H1 (cell line): ENCODE measurements at regions not wholly inside any gene's neighbourhood (a gene's known extent, or its start where the extent isn't known, plus 50 kb on each side); places are given as distances from the start of the nearest gene placed in this dataset.

Source experiments
- ATF2 ChIP-seq: IDR thresholded peaks from 2 replicates; pipeline ENCODE4 v1.6.1; 2012; ENCODE audit warnings: low read length, inconsistent platforms
- KDM1A ChIP-seq: fragments of 200-600, 300-600 bp; sonication (generic); IDR thresholded peaks from 2 replicates; pipeline ENCODE4 v1.7.1; 2016; ENCODE audit warnings: mild to moderate bottlenecking, low read length, borderline replicate concordance
- RAD21 ChIP-seq, 2 experiments: IDR thresholded peaks in 1 of 2; conservative IDR thresholded peaks in 1 of 2; 2 replicates each; pipeline ENCODE4 v1.6.1; 2011; ENCODE audit warnings: low read depth in 2 of 2, low read length in 2 of 2, improper control_type of control experiment in 1 of 2, inconsistent platforms in 1 of 2, mild to moderate bottlenecking in 1 of 2, moderate library complexity in 1 of 2
- RNF2 ChIP-seq: fragments of 200-900, 300-1000 bp; sonication (generic); IDR thresholded peaks from 2 replicates; pipeline ENCODE4 v1.7.1; 2016; ENCODE audit warnings: borderline replicate concordance, low read depth, mild to moderate bottlenecking, antibody characterized with exemption, low read length; ENCODE audit not compliant: poor library complexity, severe bottlenecking; ENCODE audit errors: missing control alignments
- TAF7 ChIP-seq: optimal IDR thresholded peaks from 2 replicates; pipeline ENCODE3; 2011; ENCODE audit warnings: low read depth, mild to moderate bottlenecking, inconsistent platforms, low read length, moderate library complexity, borderline replicate concordance

DNA sequence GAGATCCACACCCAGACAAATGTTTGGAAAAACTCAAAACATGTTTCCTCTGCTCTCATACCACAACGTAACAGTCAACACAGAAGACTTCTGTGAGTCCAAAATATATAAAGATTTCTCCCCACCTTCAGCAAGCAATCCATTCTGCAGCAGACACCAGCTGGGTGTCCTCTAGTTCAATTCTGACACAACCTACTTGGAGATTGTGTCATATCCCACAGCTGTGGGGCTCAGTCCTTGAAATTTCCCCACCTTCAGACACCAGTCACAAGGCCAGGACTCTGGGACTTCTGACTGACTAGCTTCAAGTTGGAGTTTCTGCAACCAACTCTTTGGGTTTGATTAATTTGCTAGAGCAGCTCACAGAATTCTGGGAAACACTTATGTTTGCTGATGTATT is 244.8 kb upstream of the CDYL start (continued):
- TF ChIP-seq ATF2 (no peak), RAD21 (IDR thresholded peaks at IDR 0.05 in 1 of 2, conservative IDR thresholded peaks at IDR 0.05 in 1 of 2; ENCODE audit: low read depth in 2 of 2, low read length in 2 of 2) (no peak), KDM1A (no peak), RNF2 (no peak), TAF7 (no peak)
